PFSK-1 (cell line): ENCODE measurements at regions not wholly inside any gene's neighbourhood (a gene's known extent, or its start where the extent isn't known, plus 50 kb on each side); places are given as distances from the start of the nearest gene placed in this dataset.

ENCODE experiments used
- FOXP2 ChIP-seq: optimal IDR thresholded peaks from 2 replicates; pipeline ENCODE3; 2011; ENCODE audit warnings: borderline replicate concordance, control low read depth, inconsistent platforms; ENCODE audit not compliant: insufficient read depth; ENCODE audit errors: extremely low read length, extremely low read depth
- POLR2AphosphoS5 ChIP-seq: IDR thresholded peaks from 2 replicates; pipeline ENCODE4 v1.6.1; 2012; ENCODE audit warnings: low read depth, mild to moderate bottlenecking, control low read depth, low read length, moderate library complexity
- SIN3A ChIP-seq: IDR thresholded peaks from 2 replicates; pipeline ENCODE4 v1.6.1; 2012; ENCODE audit warnings: mild to moderate bottlenecking, low read length, moderate library complexity, borderline replicate concordance; ENCODE audit not compliant: insufficient read depth
- TAF1 ChIP-seq: IDR thresholded peaks from 2 replicates; pipeline ENCODE4 v1.6.1; 2012; ENCODE audit warnings: low read length, control low read depth, borderline replicate concordance; ENCODE audit not compliant: insufficient read depth
- TF ChIP-seq, protein P1 (sequence below), 2 experiments: IDR thresholded peaks; 2 replicates each; pipeline versions ENCODE4 v1.6.1 to v1.8.0; 2011 to 2012; ENCODE audit warnings: low read depth in 2 of 2, low read length in 2 of 2, control low read depth in 1 of 2, inconsistent platforms in 1 of 2, mild to moderate bottlenecking in 1 of 2, moderate library complexity in 1 of 2; ENCODE audit not compliant: insufficient read depth in 1 of 2

DNA sequence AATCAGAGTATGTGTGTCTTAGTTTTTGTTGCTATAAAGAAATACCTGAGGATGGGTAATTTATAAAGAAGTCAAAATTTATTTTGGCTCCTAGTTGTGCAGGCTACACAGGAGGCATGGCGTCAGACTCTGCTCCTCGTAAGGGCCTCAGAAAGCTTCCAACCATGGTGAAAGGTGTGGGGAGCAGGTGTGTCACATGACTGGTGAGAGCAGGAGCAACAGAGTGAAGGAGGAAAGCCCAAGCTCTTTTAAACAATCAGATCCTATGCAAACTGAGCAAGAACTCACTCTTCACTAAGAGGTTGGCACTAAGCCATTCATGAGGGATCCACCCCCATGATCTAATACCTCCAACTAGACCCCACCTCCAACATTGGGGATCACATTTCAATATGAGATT, 1524.3 kb downstream of the HACE1 start:
- TF ChIP-seq, protein P1, sequence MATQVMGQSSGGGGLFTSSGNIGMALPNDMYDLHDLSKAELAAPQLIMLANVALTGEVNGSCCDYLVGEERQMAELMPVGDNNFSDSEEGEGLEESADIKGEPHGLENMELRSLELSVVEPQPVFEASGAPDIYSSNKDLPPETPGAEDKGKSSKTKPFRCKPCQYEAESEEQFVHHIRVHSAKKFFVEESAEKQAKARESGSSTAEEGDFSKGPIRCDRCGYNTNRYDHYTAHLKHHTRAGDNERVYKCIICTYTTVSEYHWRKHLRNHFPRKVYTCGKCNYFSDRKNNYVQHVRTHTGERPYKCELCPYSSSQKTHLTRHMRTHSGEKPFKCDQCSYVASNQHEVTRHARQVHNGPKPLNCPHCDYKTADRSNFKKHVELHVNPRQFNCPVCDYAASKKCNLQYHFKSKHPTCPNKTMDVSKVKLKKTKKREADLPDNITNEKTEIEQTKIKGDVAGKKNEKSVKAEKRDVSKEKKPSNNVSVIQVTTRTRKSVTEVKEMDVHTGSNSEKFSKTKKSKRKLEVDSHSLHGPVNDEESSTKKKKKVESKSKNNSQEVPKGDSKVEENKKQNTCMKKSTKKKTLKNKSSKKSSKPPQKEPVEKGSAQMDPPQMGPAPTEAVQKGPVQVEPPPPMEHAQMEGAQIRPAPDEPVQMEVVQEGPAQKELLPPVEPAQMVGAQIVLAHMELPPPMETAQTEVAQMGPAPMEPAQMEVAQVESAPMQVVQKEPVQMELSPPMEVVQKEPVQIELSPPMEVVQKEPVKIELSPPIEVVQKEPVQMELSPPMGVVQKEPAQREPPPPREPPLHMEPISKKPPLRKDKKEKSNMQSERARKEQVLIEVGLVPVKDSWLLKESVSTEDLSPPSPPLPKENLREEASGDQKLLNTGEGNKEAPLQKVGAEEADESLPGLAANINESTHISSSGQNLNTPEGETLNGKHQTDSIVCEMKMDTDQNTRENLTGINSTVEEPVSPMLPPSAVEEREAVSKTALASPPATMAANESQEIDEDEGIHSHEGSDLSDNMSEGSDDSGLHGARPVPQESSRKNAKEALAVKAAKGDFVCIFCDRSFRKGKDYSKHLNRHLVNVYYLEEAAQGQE (IDR thresholded peaks at IDR 0.05; ENCODE audit: insufficient read depth in 1 of 2, low read depth in 2 of 2, low read length in 2 of 2) = no peak
- TF ChIP-seq TAF1 (no peak), POLR2AphosphoS5 (no peak), SIN3A (no peak), FOXP2 (no peak)

DNA sequence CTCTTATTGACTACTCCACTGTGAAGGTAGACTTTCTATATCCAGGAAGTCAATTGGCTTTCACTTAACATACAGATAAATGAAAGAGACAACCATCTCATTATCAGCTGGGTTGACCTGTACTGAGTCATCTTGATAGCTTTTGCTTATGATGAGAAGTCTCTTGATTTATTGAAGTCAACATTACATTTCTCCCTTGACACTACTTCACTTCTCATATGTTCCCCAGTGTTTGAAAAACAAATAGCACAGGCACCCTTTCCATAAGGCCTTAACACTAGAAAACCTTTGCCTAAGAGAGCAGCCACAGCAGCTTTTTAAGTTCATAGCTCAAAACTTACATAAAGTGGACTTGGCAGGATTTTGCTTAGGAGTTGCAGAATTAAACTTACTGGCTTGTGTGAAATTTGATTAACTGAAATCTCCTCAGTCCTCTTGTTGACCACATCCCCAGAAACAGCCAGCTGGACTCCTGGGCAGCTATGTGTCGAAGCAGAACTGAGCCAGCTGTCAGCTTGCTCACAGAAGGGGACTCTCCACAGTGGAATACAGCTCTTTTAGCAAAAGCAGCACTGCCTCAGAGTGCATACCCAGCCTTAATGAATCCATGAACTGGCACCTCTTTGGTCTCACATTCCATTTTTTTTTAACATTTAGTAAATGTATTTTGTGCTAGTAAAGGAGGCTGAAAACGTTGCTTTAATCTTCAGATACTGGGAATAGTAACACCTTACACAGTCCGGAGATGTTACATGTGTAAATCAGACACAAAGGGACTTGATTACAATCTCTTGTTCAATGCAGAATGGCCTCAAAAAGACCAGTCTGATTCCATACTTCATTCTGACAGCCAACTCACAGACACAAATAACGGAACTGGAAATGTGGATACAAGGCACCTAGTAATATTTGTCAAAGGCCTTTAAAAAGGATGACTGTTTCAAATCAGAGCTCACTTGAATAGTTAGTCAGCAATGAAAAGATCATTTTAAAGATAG, 1532.7 kb downstream of the HACE1 start:
- TF ChIP-seq, protein P1 (IDR thresholded peaks at IDR 0.05; ENCODE audit: insufficient read depth in 1 of 2, low read depth in 2 of 2, low read length in 2 of 2) = no peak
- TF ChIP-seq SIN3A = no peak
- TF ChIP-seq POLR2AphosphoS5 = no peak
- TF ChIP-seq FOXP2 = no peak
- no peak for TF ChIP-seq TAF1

DNA sequence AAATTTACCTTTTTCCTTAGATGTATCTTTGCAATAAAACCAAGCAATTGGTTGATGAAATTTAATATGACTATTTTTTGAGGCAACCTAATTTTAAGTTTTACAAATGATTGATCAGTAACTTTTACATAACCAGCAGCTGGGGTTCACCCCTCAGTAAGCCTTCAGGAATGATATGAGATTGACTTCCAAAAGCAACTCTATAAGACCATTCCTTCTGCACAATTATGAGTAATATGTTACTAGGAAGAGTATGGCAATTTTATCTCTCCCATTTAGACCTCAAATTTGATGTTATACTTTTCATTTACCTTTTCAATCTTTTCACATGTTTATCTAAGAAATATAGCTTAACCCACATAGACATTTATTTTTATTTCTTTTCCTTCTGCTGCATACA, 1546.3 kb downstream of the HACE1 start:
- TF ChIP-seq FOXP2 = no peak

DNA sequence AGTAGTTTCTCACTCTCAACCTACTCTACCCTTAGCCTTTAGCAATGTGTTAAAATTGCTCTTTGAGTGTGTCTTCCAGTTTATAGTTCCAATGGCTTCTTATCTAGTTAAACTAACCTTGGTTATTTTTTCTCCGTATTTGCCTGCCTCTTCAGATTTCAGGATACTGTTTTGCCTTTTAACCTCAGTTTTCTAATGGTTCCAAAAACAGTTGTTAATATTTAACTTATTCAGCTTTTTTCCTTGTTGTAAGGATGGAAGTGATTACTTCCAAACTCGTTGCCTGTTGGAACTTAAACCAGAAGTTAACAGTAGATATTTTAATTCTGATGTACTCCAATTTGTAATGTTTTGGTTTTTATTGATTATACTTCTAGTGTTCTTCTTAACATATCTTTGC, 1574.9 kb downstream of the HACE1 start:
- TF ChIP-seq POLR2AphosphoS5 = no peak
- no peak for TF ChIP-seq SIN3A

DNA sequence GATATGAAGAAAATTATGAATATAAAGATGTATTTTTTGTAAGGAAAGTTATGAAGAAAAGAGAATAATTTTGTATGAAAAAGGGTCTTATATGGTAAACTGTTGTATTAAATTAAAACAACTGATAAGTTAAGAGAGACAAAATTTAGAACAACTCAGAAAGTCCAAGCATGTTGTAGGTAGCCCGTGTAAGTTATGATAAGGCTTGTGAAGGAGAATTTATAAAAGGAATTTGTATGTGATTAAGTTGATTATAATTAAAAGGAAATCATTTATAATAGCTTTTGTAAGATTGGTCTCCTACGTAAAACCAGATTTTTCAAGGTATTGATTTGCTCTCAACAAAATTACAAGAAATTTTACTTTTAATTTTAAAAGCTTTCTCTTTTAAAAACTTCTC, 1579.3 kb downstream of the HACE1 start:
- no peak for TF ChIP-seq FOXP2
- TF ChIP-seq, protein P1 (IDR thresholded peaks at IDR 0.05; ENCODE audit: insufficient read depth in 1 of 2, low read depth in 2 of 2, low read length in 2 of 2) = no peak
- TF ChIP-seq POLR2AphosphoS5 = no peak
- no peak for TF ChIP-seq TAF1
- TF ChIP-seq SIN3A = no peak

DNA sequence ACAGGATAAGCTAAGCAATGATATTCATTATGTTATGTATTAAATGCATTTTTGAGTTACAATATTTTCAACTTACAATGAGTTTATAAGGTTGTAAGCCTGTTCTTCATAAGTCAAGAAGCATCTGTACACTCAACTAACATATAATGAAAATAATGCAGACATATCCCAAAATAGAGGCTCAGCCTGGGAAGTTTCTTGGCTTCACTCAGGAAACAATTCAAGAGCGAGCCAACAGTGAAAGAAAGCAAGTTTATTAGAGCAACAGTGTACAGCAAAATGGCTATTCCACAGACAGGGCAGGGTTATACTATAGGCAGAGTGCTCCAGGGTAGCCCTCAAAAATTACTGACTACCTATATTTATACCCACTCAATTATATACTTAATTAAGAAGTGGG, 1581.8 kb downstream of the HACE1 start:
- no peak for TF ChIP-seq FOXP2
- TF ChIP-seq, protein P1 (IDR thresholded peaks at IDR 0.05; ENCODE audit: insufficient read depth in 1 of 2, low read depth in 2 of 2, low read length in 2 of 2) = no peak
- no peak for TF ChIP-seq SIN3A
- no peak for TF ChIP-seq POLR2AphosphoS5
- no peak for TF ChIP-seq TAF1
